ENCODE measurements at regions not wholly inside any gene's neighbourhood (a gene's known extent, or its start where the extent isn't known, plus 50 kb on each side); places are given as distances from the start of the nearest gene placed in this dataset.

- no peak for DNase-seq
Measured at GRCh38 chr13:27014406-27015359, 156.9 kb downstream of the USP12 start.

GRCh38 chr13:27012482-27013197 lies 159.0 kb downstream of the USP12 start:
- no peak for DNase-seq

- DNase-seq, result no peak
Measured at GRCh38 chr13:27011661-27012060, 159.9 kb downstream of the USP12 start.

GRCh38 chr13:27008733-27009132 lies 162.9 kb downstream of the USP12 start:
- DNase-seq, result no peak

- no peak for DNase-seq
Measured at GRCh38 chr13:27007166-27007565, 164.4 kb downstream of the USP12 start.

GRCh38 chr13:27006519-27007161 lies 165.0 kb downstream of the USP12 start:
- DNase-seq, result no peak

GRCh38 chr13:27005976-27006518 lies 165.6 kb downstream of the USP12 start:
- no peak for DNase-seq

GRCh38 chr13:27005556-27005955 lies 166.1 kb downstream of the USP12 start:
- no peak for DNase-seq

- no peak for DNase-seq
Measured at GRCh38 chr13:27004866-27005265, 166.7 kb downstream of the USP12 start.

- DNase-seq, result no peak
Measured at GRCh38 chr13:27004326-27004725, 167.3 kb downstream of the USP12 start.

- DNase-seq, result no peak
Measured at GRCh38 chr13:27001705-27002104, 169.9 kb downstream of the USP12 start.

GRCh38 chr13:27000686-27001085 lies 170.9 kb downstream of the USP12 start:
- DNase-seq, result no peak

- no peak for DNase-seq
Measured at GRCh38 chr13:26999499-26999898, 172.1 kb downstream of the USP12 start.

- DNase-seq, result no peak
Measured at GRCh38 chr13:26998292-26998691, 173.3 kb downstream of the USP12 start.

- peak; percentile 88 for DNase-seq
Measured at GRCh38 chr13:26996965-26997752, 174.5 kb downstream of the USP12 start.

- no peak for DNase-seq
Measured at GRCh38 chr13:26995159-26995558, 176.5 kb downstream of the USP12 start.

GRCh38 chr13:26993780-26994179 lies 177.8 kb downstream of the USP12 start:
- no peak for DNase-seq

- DNase-seq, result no peak
Measured at GRCh38 chr13:26992951-26993719, 178.5 kb downstream of the USP12 start.

- DNase-seq, result no peak
Measured at GRCh38 chr13:26991508-26992181, 180.0 kb downstream of the USP12 start.

- no peak for DNase-seq
Measured at GRCh38 chr13:26989957-26990713, 181.5 kb downstream of the USP12 start.
